T-cell (primary cell): ENCODE measurements at regions not wholly inside any gene's neighbourhood (a gene's known extent, or its start where the extent isn't known, plus 50 kb on each side); places are given as distances from the start of the nearest gene placed in this dataset.

Source experiments
- ATAC-seq, 4 experiments: fragments of 200-7000 bp in 3 of 4; fragments of 150-1000 bp in 1 of 4; cut with Tn5 transposase; replicated peaks in 1 of 4; 1 replicate in 3 of 4; 2 replicates in 1 of 4; pipeline ENCODE4 v1.10.0; 2021; ENCODE audit warnings: moderate library complexity in 3 of 4, mild to moderate bottlenecking in 2 of 4, moderate number of reproducible peaks in 1 of 4
- CTCF ChIA-PET, 2 donors: fragments of 300-600 bp; sonication (Branson Sonifier 250); formaldehyde crosslinking; loops; one replicate each; lab custom pipeline; 2022; ENCODE audit warnings: antibody characterized with exemption in 2 of 2; lab: Charles Lee
- POLR2A ChIA-PET, 2 donors: fragments of 300-600 bp; sonication (Branson Sonifier 250); formaldehyde crosslinking; loops; one replicate each; lab custom pipeline; 2022; ENCODE audit warnings: antibody characterized with exemption in 2 of 2; lab: Charles Lee
- DNase-seq, 35 experiments: peaks; one replicate each; pipeline versions ENCODE4 v3.0.0 to v3.0.0-alpha.2; 2013 to 2023
- H3K27ac ChIP-seq: one replicate; pipeline ENCODE4 v1.5.1; 2013; ENCODE audit warnings: low read length
- H3K27me3 ChIP-seq, 2 experiments: replicated peaks in 1 of 2; 1 replicate in 1 of 2; 2 replicates in 1 of 2; pipeline versions ENCODE4 v1.6.1 to v1.7.0; 2013; ENCODE audit warnings: low read length in 1 of 2, mixed read lengths in 1 of 2; ENCODE audit not compliant: control insufficient read depth in 2 of 2, insufficient read depth in 2 of 2; ENCODE audit errors: extremely low read depth in 1 of 2
- H3K36me3 ChIP-seq, 2 donors: 1 replicate in 1 of 2; 2 replicates in 1 of 2; pipeline versions ENCODE4 v1.6.1 to v1.7.0; 2013; ENCODE audit warnings: low read length in 1 of 2; ENCODE audit not compliant: control insufficient read depth in 2 of 2, insufficient read depth in 1 of 2; ENCODE audit errors: extremely low read depth in 1 of 2
- H3K4me1 ChIP-seq, 2 experiments: 1 replicate in 1 of 2; 2 replicates in 1 of 2; pipeline versions ENCODE4 v1.6.1 to v1.7.0; 2013; ENCODE audit warnings: low read length in 2 of 2, mixed read lengths in 1 of 2; ENCODE audit not compliant: insufficient read depth in 2 of 2, control insufficient read depth in 1 of 2; ENCODE audit errors: extremely low read depth in 1 of 2
- H3K4me3 ChIP-seq, 2 donors: 1 replicate in 1 of 2; 2 replicates in 1 of 2; pipeline versions ENCODE4 v1.5.1 to v1.7.0; 2013; ENCODE audit warnings: mild to moderate bottlenecking in 2 of 2, low read length in 1 of 2, moderate library complexity in 1 of 2; ENCODE audit not compliant: control insufficient read depth in 1 of 2; ENCODE audit errors: extremely low read depth in 1 of 2
- H3K9me3 ChIP-seq: 2 replicates; pipeline ENCODE4 v1.7.0; 2013
- H3K27ac Mint-ChIP-seq, 2 donors: one replicate each; pipeline ENCODE4 v1.8.0; 2020 to 2021; ENCODE audit warnings: mild to moderate bottlenecking in 2 of 2, mixed read lengths in 2 of 2
- H3K27me3 Mint-ChIP-seq, 2 donors: one replicate each; pipeline ENCODE4 v1.8.0; 2021 to 2022; ENCODE audit warnings: mixed read lengths in 2 of 2
- H3K36me3 Mint-ChIP-seq: one replicate; pipeline ENCODE4 v1.8.0; 2021; ENCODE audit warnings: mixed read lengths
- H3K4me1 Mint-ChIP-seq, 3 donors: one replicate each; pipeline ENCODE4 v1.8.0; 2020 to 2022; ENCODE audit warnings: mixed read lengths in 3 of 3, mild to moderate bottlenecking in 1 of 3
- H3K4me3 Mint-ChIP-seq, 3 donors: one replicate each; pipeline ENCODE4 v1.8.0; 2020 to 2022; ENCODE audit warnings: mild to moderate bottlenecking in 3 of 3, mixed read lengths in 3 of 3, moderate library complexity in 3 of 3
- H3K9me3 Mint-ChIP-seq, 3 donors: one replicate each; pipeline ENCODE4 v1.8.0; 2020 to 2022; ENCODE audit warnings: mixed read lengths in 3 of 3
- WGBS: methylation state at CpG from one replicate; pipeline ENCODE4 v1.1.5; 2013; ENCODE audit warnings: missing lambda C conversion rate; ENCODE audit not compliant: insufficient coverage; 5-methylcytosine and 5-hydroxymethylcytosine counted together

GRCh38 chr10:88120075-88120474 is 256.6 kb downstream of the PTEN start:
- Mint-ChIP-seq H3K4me1 (peaks cover 7 to 16% (median 16%) of the 10 kb centered on the region in 3 donors), H3K27ac (peak overlapping the region in 1 of 2 donors; percentile 44), H3K9me3 (no peaks in the 10 kb centered on the region), H3K36me3 (no peaks in the 10 kb centered on the region), H3K4me3 (no peak overlapping the region), H3K27me3 (no peaks in the 10 kb centered on the region)
- Histone ChIP-seq H3K4me1 (peaks cover 22 to 29% of the 10 kb centered on the region in 2 experiments), H3K36me3 (no peaks in the 10 kb centered on the region), H3K4me3 (no peak overlapping the region), H3K9me3 (no peaks in the 10 kb centered on the region), H3K27me3 (no peaks in the 10 kb centered on the region), H3K27ac (no peak overlapping the region)
- no peak for ATAC-seq
- CTCF ChIA-PET = no interaction called here
- POLR2A ChIA-PET = no interaction called here
- DNase-seq = no peak
- 74% methylated on average over 8 of the region's 8 CpGs for WGBS

GRCh38 chr10:88120599-88121333 is 257.3 kb downstream of the PTEN start:
- Mint-ChIP-seq H3K4me1 (peaks cover 7 to 16% (median 15%) of the 10 kb centered on the region in 3 donors), H3K27me3 (no peaks in the 10 kb centered on the region), H3K36me3 (no peaks in the 10 kb centered on the region), H3K9me3 (no peaks in the 10 kb centered on the region), H3K4me3 (no peak overlapping the region), H3K27ac (no peak overlapping the region)
- Histone ChIP-seq H3K36me3 (no peaks in the 10 kb centered on the region), H3K4me3 (no peak overlapping the region), H3K4me1 (peaks cover 20 to 29% of the 10 kb centered on the region in 2 experiments), H3K27ac (no peak overlapping the region), H3K9me3 (no peaks in the 10 kb centered on the region), H3K27me3 (no peaks in the 10 kb centered on the region)
- DNase-seq (no peak), ATAC-seq (no peak)
- ChIA-PET POLR2A (no interaction called here), CTCF (interaction anchor here in 1 of 2 donors (0.6 to 1.0 kb wide), 2 partner anchors 9 to 1182 kb away, joined by 3 to 5 read pairs; no protein-coding TSS in a partner anchor)
- WGBS = 92% methylated on average over 4 of the region's 5 CpGs

GRCh38 chr10:88121361-88121760 is 257.9 kb downstream of the PTEN start:
- no peak overlapping the region for H3K27ac Mint-ChIP-seq
- no peak overlapping the region for H3K4me3 Mint-ChIP-seq
- no peaks in the 10 kb centered on the region for H3K27me3 ChIP-seq
- ChIA-PET CTCF (interaction anchor here in 1 of 2 donors (1.0 kb wide), 1 partner anchor 9 kb away, joined by 3 read pairs; no protein-coding TSS in a partner anchor), POLR2A (no interaction called here)
- ATAC-seq = no peak
- peaks cover 14 to 29% of the 10 kb centered on the region in 2 experiments for H3K4me1 ChIP-seq
- peaks cover 7 to 16% (median 15%) of the 10 kb centered on the region in 3 donors for H3K4me1 Mint-ChIP-seq
- no peaks in the 10 kb centered on the region for H3K9me3 Mint-ChIP-seq
- no peaks in the 10 kb centered on the region for H3K36me3 ChIP-seq
- 100% methylated on average over 2 of the region's 6 CpGs for WGBS
- no peak overlapping the region for H3K27ac ChIP-seq
- H3K4me3 ChIP-seq = no peak overlapping the region
- DNase-seq = no peak
- H3K27me3 Mint-ChIP-seq = no peaks in the 10 kb centered on the region
- no peaks in the 10 kb centered on the region for H3K9me3 ChIP-seq
- H3K36me3 Mint-ChIP-seq = no peaks in the 10 kb centered on the region

- Mint-ChIP-seq H3K27ac (no peak overlapping the region), H3K27me3 (no peaks in the 10 kb centered on the region), H3K9me3 (no peaks in the 10 kb centered on the region), H3K4me1 (peaks cover 7 to 16% (median 15%) of the 10 kb centered on the region in 3 donors), H3K4me3 (no peak overlapping the region), H3K36me3 (no peaks in the 10 kb centered on the region)
- Histone ChIP-seq H3K4me1 (peaks cover 7 to 23% of the 10 kb centered on the region in 2 experiments), H3K4me3 (no peak overlapping the region), H3K36me3 (no peaks in the 10 kb centered on the region), H3K27me3 (no peaks in the 10 kb centered on the region), H3K9me3 (no peaks in the 10 kb centered on the region), H3K27ac (no peak overlapping the region)
- CTCF ChIA-PET = no interaction called here
- WGBS = 77% methylated on average over 2 of the region's 7 CpGs
- no peak for DNase-seq
- POLR2A ChIA-PET = interaction anchor here in 1 of 2 donors (0.6 kb wide), 1 partner anchor 317 kb away, joined by 4 read pairs; no protein-coding TSS in a partner anchor
- ATAC-seq = no peak
Measured at GRCh38 chr10:88122145-88122544, 258.7 kb downstream of the PTEN start.

- no peak overlapping the region for H3K27ac ChIP-seq
- ChIA-PET CTCF (no interaction called here), POLR2A (interaction anchor here in 1 of 2 donors (0.6 kb wide), 1 partner anchor 318 kb away, joined by 4 read pairs; no protein-coding TSS in a partner anchor)
- no peaks in the 10 kb centered on the region for H3K36me3 ChIP-seq
- DNase-seq = no peak
- Mint-ChIP-seq H3K27me3 (no peaks in the 10 kb centered on the region), H3K27ac (no peak overlapping the region), H3K4me1 (peaks cover 7 to 16% (median 15%) of the 10 kb centered on the region in 3 donors), H3K36me3 (no peaks in the 10 kb centered on the region), H3K4me3 (no peak overlapping the region), H3K9me3 (no peaks in the 10 kb centered on the region)
- H3K4me1 ChIP-seq = peaks cover 7 to 20% of the 10 kb centered on the region in 2 experiments
- H3K9me3 ChIP-seq = no peaks in the 10 kb centered on the region
- no peak overlapping the region for H3K4me3 ChIP-seq
- no peaks in the 10 kb centered on the region for H3K27me3 ChIP-seq
- 100% methylated on average over 1 of the region's 4 CpGs for WGBS
- no peak for ATAC-seq
Measured at GRCh38 chr10:88122576-88122975, 259.2 kb downstream of the PTEN start.

- DNase-seq (no peak), ATAC-seq (no peak)
- no peaks in the 10 kb centered on the region for H3K27me3 ChIP-seq
- H3K4me1 ChIP-seq = no peaks in the 10 kb centered on the region
- 86% methylated on average over 1 of the region's 1 CpG for WGBS
- Mint-ChIP-seq H3K27me3 (no peaks in the 10 kb centered on the region), H3K27ac (no peak overlapping the region), H3K9me3 (no peaks in the 10 kb centered on the region), H3K4me3 (no peak overlapping the region), H3K4me1 (peaks cover 2 to 5% (median 3%) of the 10 kb centered on the region in 3 donors), H3K36me3 (no peaks in the 10 kb centered on the region)
- no peak overlapping the region for H3K27ac ChIP-seq
- no peaks in the 10 kb centered on the region for H3K36me3 ChIP-seq
- ChIA-PET POLR2A (no interaction called here), CTCF (no interaction called here)
- H3K9me3 ChIP-seq = no peaks in the 10 kb centered on the region
- H3K4me3 ChIP-seq = no peak overlapping the region
Measured at GRCh38 chr10:88125766-88126165, 262.3 kb downstream of the PTEN start.
